Hepatocyte (in vitro differentiated cells): ENCODE measurements at regions not wholly inside any gene's neighbourhood (a gene's known extent, or its start where the extent isn't known, plus 50 kb on each side); places are given as distances from the start of the nearest gene placed in this dataset.

Experiments used
- DNase-seq: peaks from one replicate; pipeline ENCODE4 v3.0.0-alpha.2; 2016; ENCODE audit warnings: low spot score
- H2AFZ ChIP-seq: fragments of 200-600 bp; sonication (generic); 2 replicates; pipeline ENCODE4 v1.6.0; 2016; ENCODE audit warnings: antibody characterized with exemption, mild to moderate bottlenecking
- H3K27ac ChIP-seq: fragments of 200-600 bp; sonication (generic); 2 replicates; pipeline ENCODE4 v1.5.1; 2016; ENCODE audit warnings: mild to moderate bottlenecking
- H3K27me3 ChIP-seq: fragments of 200-600 bp; sonication (generic); 2 replicates; pipeline ENCODE4 v1.6.1; 2016
- H3K36me3 ChIP-seq: fragments of 200-600 bp; sonication (generic); replicated peaks from 2 replicates; pipeline ENCODE4 v1.5.1; 2016; ENCODE audit warnings: low read depth; ENCODE audit not compliant: insufficient read depth
- H3K4me1 ChIP-seq: fragments of 200-600 bp; sonication (generic); 2 replicates; pipeline ENCODE4 v1.5.1; 2016; ENCODE audit warnings: mild to moderate bottlenecking, moderate library complexity; ENCODE audit not compliant: insufficient read depth
- H3K4me2 ChIP-seq: fragments of 200-600 bp; sonication (generic); 2 replicates; pipeline ENCODE4 v1.6.0; 2016
- H3K4me3 ChIP-seq: fragments of 200-600 bp; sonication (generic); 2 replicates; pipeline ENCODE4 v1.5.1; 2016; ENCODE audit warnings: mild to moderate bottlenecking
- H3K79me2 ChIP-seq: fragments of 200-600 bp; sonication (generic); 2 replicates; pipeline ENCODE4 v1.6.0; 2017; ENCODE audit warnings: mild to moderate bottlenecking
- H3K9me2 ChIP-seq: fragments of 200-600 bp; sonication (generic); replicated peaks from 2 replicates; pipeline ENCODE4 v1.6.0; 2017; ENCODE audit warnings: mild to moderate bottlenecking; ENCODE audit not compliant: insufficient read depth
- H3K9me3 ChIP-seq: fragments of 200-600 bp; sonication (generic); 2 replicates; pipeline ENCODE4 v1.5.1; 2016; ENCODE audit warnings: low read depth, mild to moderate bottlenecking
- H4K20me1 ChIP-seq: fragments of 200-600 bp; sonication (generic); 2 replicates; pipeline ENCODE4 v1.6.0; 2016; ENCODE audit warnings: mild to moderate bottlenecking; ENCODE audit not compliant: insufficient read depth, poor library complexity, severe bottlenecking
- CTCF ChIP-seq: fragments of 200-600 bp; sonication (generic); IDR thresholded peaks from 2 replicates; pipeline ENCODE4 v1.5.1; 2016; ENCODE audit warnings: antibody characterized with exemption, mild to moderate bottlenecking; ENCODE audit not compliant: poor library complexity
- EZH2 ChIP-seq: fragments of 200-600 bp; sonication (generic); IDR thresholded peaks from 2 replicates; pipeline ENCODE4 v1.6.1; 2016; ENCODE audit warnings: antibody characterized with exemption, mild to moderate bottlenecking, borderline replicate concordance
- EZH2phosphoT487 ChIP-seq: fragments of 200-600 bp; sonication (generic); IDR thresholded peaks from one replicate; pipeline ENCODE4 v1.6.1; 2018; ENCODE audit warnings: antibody characterized with exemption, mild to moderate bottlenecking, low read depth, moderate library complexity; ENCODE audit not compliant: unreplicated experiment, severe bottlenecking
- WGBS: methylation state at CpG from one replicate; pipeline ENCODE4 v1.1.6; 2016; ENCODE audit warnings: low lambda C conversion rate; ENCODE audit errors: missing lambda C conversion rate; 5-methylcytosine and 5-hydroxymethylcytosine counted together

- Histone ChIP-seq H3K36me3 (no peaks in the 10 kb centered on the region), H3K4me2 (no peak overlapping the region), H3K27ac (no peak overlapping the region), H4K20me1 (no peaks in the 10 kb centered on the region), H3K27me3 (no peaks in the 10 kb centered on the region), H3K9me2 (no peaks in the 10 kb centered on the region), H3K4me3 (no peak overlapping the region), H3K79me2 (no peaks in the 10 kb centered on the region), H3K9me3 (no peaks in the 10 kb centered on the region), H3K4me1 (no peaks in the 10 kb centered on the region), H2AFZ (no peak overlapping the region)
- TF ChIP-seq EZH2phosphoT487 = no peak
- TF ChIP-seq CTCF = no peak
- TF ChIP-seq EZH2 = no peak
- 85% methylated on average over 5 of the region's 5 CpGs for WGBS
- DNase-seq = no peak
These were observed 120.9 kb downstream of the UNC5CL start for GRCh38 chr6:40918040-40918651.

- Histone ChIP-seq H3K4me1 (no peaks in the 10 kb centered on the region), H3K9me3 (no peaks in the 10 kb centered on the region), H3K4me3 (no peak overlapping the region), H3K4me2 (no peak overlapping the region), H3K9me2 (no peaks in the 10 kb centered on the region), H3K27ac (no peak overlapping the region), H3K79me2 (no peaks in the 10 kb centered on the region), H4K20me1 (no peaks in the 10 kb centered on the region), H3K36me3 (no peaks in the 10 kb centered on the region), H2AFZ (no peak overlapping the region), H3K27me3 (no peaks in the 10 kb centered on the region)
- DNase-seq = no peak
- TF ChIP-seq EZH2 (no peak), EZH2phosphoT487 (no peak), CTCF (no peak)
- WGBS = 94% methylated on average over 3 of the region's 3 CpGs
These were observed 121.4 kb downstream of the UNC5CL start for GRCh38 chr6:40917603-40918002.

DNA sequence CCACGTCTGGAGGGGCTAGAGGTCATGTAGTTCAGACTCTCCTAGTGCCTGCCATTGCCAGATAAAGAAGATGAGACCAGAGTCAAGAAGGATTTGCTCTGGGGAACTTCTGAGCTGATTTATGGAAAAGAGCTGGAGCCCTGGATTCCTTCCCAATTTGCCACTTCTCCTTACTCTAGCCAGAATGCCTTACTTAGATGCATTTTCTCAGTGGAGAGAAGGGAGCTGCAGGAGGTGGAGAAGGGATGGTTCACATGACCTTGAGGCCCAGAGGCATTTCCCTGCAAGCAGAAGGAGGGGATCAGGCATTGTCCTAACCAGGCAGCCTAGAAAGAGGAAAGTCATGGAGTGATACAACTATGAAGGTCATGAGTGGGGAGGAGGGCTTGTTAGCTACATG lies 122.2 kb downstream of the UNC5CL start:
- Histone ChIP-seq H3K27me3 (no peaks in the 10 kb centered on the region), H3K9me3 (no peaks in the 10 kb centered on the region), H3K36me3 (no peaks in the 10 kb centered on the region), H4K20me1 (no peaks in the 10 kb centered on the region), H3K79me2 (no peaks in the 10 kb centered on the region), H3K4me3 (no peak overlapping the region), H2AFZ (no peak overlapping the region), H3K27ac (no peak overlapping the region), H3K9me2 (no peaks in the 10 kb centered on the region), H3K4me1 (no peaks in the 10 kb centered on the region), H3K4me2 (no peak overlapping the region)
- WGBS = 43% methylated on average over 1 of the region's 1 CpG
- no peak for DNase-seq
- TF ChIP-seq EZH2 = no peak
- no peak for TF ChIP-seq EZH2phosphoT487
- TF ChIP-seq CTCF = no peak

DNA sequence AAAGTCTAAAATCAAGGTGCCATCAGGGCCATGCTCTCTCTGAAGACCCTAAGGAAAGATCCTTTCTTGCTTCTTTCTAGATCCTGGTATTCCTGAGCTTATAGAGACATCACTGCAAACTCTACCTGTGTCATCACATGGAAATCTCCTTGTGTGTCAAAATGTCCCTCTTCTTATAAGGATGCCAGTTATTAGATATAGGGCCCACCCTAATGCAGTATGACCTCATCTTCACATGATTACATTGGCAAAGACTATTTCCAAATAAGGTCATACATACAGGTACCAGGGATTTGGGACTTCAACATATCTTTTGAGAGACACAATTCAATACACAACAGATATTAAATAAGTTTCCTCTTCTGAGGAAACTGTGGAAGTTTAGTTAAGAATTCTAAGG lies 123.9 kb downstream of the UNC5CL start:
- Histone ChIP-seq H4K20me1 (no peaks in the 10 kb centered on the region), H3K4me2 (no peak overlapping the region), H3K79me2 (no peaks in the 10 kb centered on the region), H3K4me1 (no peaks in the 10 kb centered on the region), H3K27me3 (no peaks in the 10 kb centered on the region), H3K9me2 (no peaks in the 10 kb centered on the region), H3K27ac (no peak overlapping the region), H3K4me3 (no peak overlapping the region), H2AFZ (no peak overlapping the region), H3K36me3 (no peaks in the 10 kb centered on the region), H3K9me3 (no peaks in the 10 kb centered on the region)
- TF ChIP-seq EZH2 (no peak), CTCF (no peak), EZH2phosphoT487 (no peak)
- no peak for DNase-seq
